ENCODE measurements at regions not wholly inside any gene's neighbourhood (a gene's known extent, or its start where the extent isn't known, plus 50 kb on each side); places are given as distances from the start of the nearest gene placed in this dataset.
"Not testable (repeated sequence)": the region's sequence is repeated elsewhere in the genome, so short reads cannot be mapped to it uniquely, and the experiment has no call there.

DNA sequence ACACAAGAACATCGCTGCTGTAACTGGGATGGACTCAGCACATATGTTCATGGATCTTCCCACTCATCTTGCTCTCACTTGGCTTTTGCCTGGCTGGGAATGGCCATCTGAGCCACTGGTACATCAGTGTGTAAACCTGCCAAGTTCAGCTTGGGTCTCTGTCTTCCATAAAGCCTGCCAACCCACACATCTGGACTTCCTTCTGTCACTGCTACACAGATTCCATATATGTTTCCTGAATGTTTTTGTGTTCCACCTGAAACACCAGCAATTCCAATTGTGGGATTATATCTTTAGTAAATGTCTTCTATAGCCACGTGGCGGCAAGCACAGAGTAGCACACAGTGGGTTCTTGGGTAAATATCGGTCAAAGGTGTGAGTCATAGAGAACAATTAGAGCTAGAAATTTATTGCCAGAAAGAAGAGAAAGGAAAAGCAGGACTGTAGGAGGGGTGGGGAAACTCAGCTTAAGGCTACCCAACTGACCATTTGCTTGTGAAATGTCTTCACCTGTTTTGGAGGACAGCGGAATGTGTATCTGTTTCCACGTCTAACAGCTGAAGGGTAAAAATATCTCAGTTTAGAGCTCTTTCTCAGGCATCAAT is 125.9 kb downstream of the MFAP3L start:
- H3K9me3 ChIP-seq: no peaks in the 10 kb centered on the region
- H3K36me3 ChIP-seq: no peaks in the 10 kb centered on the region
- no peak overlapping the region for H3K27ac ChIP-seq
- intact Hi-C loops (cut with DNase I; ENCODE audit: low total_unique reads): no loop called here
- TF ChIP-seq POLR2AphosphoS5 (IDR thresholded peaks at IDR 0.05) (no peak), POLR2A (IDR thresholded peaks at IDR 0.05) (no peak)
- TF ChIP-seq, protein P1, sequence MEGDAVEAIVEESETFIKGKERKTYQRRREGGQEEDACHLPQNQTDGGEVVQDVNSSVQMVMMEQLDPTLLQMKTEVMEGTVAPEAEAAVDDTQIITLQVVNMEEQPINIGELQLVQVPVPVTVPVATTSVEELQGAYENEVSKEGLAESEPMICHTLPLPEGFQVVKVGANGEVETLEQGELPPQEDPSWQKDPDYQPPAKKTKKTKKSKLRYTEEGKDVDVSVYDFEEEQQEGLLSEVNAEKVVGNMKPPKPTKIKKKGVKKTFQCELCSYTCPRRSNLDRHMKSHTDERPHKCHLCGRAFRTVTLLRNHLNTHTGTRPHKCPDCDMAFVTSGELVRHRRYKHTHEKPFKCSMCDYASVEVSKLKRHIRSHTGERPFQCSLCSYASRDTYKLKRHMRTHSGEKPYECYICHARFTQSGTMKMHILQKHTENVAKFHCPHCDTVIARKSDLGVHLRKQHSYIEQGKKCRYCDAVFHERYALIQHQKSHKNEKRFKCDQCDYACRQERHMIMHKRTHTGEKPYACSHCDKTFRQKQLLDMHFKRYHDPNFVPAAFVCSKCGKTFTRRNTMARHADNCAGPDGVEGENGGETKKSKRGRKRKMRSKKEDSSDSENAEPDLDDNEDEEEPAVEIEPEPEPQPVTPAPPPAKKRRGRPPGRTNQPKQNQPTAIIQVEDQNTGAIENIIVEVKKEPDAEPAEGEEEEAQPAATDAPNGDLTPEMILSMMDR (IDR thresholded peaks at IDR 0.05 in 8 of 11, conservative IDR thresholded peaks at IDR 0.05 in 3 of 11): no peak
- no peak for DNase-seq
- H3K4me3 ChIP-seq: no peak overlapping the region
- 70 to 94% (median 92%) methylated on average over 5 to 6 of the region's 6 CpGs for WGBS, 5 donors
- peaks cover 0 to 4% (median 0%) of the 10 kb centered on the region in 7 donors for H3K27me3 ChIP-seq (replicated peaks in 1 of 7)
- H3K4me1 ChIP-seq: no peaks in the 10 kb centered on the region

DNA sequence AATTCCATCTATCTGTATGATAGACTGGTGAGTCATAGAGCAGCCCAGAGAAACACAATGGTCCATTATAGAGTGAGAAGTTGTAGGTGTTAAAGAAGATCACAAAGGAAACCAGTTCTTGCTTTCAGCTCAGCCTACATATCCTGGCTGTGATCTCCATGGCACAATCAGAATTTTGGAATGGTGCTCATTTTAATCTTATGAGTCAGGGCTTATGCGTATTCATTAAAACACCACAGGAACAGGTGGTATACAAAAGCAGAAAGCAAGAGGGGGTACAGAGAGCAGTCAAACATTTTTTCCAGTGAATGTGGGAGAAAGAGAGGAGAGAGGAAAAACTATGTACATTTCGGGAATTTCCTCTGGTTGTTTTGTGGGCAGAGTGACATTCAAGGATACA is 126.9 kb downstream of the MFAP3L start:
- Histone ChIP-seq H3K9me3 (no peaks in the 10 kb centered on the region), H3K27me3 (replicated peaks in 1 of 7) (peaks cover 0 to 4% (median 0%) of the 10 kb centered on the region in 7 donors), H3K4me1 (no peaks in the 10 kb centered on the region), H3K4me3 (no peak overlapping the region), H3K27ac (no peak overlapping the region), H3K36me3 (no peaks in the 10 kb centered on the region)
- TF ChIP-seq POLR2AphosphoS5 (IDR thresholded peaks at IDR 0.05) (no peak), POLR2A (IDR thresholded peaks at IDR 0.05) (no peak)
- TF ChIP-seq, protein P1 (IDR thresholded peaks at IDR 0.05 in 8 of 11, conservative IDR thresholded peaks at IDR 0.05 in 3 of 11): no peak
- 84 to 98% (median 89%) methylated on average over 2 of the region's 2 CpGs for WGBS, 5 donors
- intact Hi-C loops (cut with DNase I; ENCODE audit: low total_unique reads): no loop called here
- no peak for DNase-seq

DNA sequence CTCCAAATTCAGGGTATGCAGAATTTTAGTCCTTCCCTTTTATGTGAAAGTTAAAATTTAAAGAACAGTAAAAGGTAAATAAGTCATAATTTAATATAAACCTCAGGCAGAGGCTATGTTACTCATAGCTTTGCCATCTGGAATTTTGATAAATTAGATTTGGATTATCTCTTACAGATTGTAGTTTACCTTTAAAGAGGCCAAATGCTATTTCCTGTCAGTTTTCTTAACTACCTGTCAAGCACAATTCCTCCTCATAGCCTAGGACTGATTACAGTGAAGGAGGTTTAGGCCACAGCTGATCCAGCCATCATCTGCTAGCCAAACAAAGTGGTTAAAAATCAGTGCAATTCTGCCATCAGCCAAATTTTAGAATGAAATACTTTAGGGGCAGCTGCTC is 128.1 kb downstream of the MFAP3L start:
- H3K27ac ChIP-seq: no peak overlapping the region
- no peak for DNase-seq
- TF ChIP-seq, protein P1 (IDR thresholded peaks at IDR 0.05 in 8 of 11, conservative IDR thresholded peaks at IDR 0.05 in 3 of 11): no peak
- no peak for TF ChIP-seq POLR2A (IDR thresholded peaks at IDR 0.05)
- TF ChIP-seq POLR2AphosphoS5 (IDR thresholded peaks at IDR 0.05): no peak
- H3K36me3 ChIP-seq: no peaks in the 10 kb centered on the region
- intact Hi-C loops (cut with DNase I; ENCODE audit: low total_unique reads): no loop called here
- H3K4me1 ChIP-seq: no peaks in the 10 kb centered on the region
- H3K4me3 ChIP-seq: no peak overlapping the region
- H3K9me3 ChIP-seq: no peaks in the 10 kb centered on the region
- peaks cover 0 to 4% (median 0%) of the 10 kb centered on the region in 7 donors for H3K27me3 ChIP-seq (replicated peaks in 1 of 7)

DNA sequence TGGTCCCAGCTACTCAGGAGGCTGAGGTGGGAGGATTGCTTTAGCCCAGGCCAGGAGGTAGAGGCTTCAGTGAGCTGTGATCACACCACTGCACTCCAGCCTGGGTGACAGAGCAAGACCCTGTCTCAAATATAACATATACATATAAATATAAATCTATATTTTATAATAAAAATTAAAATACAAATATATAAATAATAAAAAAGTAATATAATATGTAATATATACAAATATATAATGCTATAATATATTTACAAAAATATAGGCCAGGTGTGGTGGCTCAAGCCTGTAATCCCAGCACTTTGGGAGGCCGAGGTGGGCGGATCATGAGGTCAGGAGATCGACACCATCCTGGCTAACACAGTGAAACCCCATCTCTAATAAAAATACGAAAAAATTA is 131.4 kb downstream of the MFAP3L start:
- DNase-seq; H3K9me3 ChIP-seq; H3K4me1 ChIP-seq; H3K27me3 ChIP-seq (replicated peaks in 1 of 7); H3K4me3 ChIP-seq; H3K27ac ChIP-seq; intact Hi-C loops (cut with DNase I; ENCODE audit: low total_unique reads); H3K36me3 ChIP-seq: not testable (repeated sequence)
- WGBS, 5 donors: 91 to 98% (median 95%) methylated on average over 4 of the region's 4 CpGs

DNA sequence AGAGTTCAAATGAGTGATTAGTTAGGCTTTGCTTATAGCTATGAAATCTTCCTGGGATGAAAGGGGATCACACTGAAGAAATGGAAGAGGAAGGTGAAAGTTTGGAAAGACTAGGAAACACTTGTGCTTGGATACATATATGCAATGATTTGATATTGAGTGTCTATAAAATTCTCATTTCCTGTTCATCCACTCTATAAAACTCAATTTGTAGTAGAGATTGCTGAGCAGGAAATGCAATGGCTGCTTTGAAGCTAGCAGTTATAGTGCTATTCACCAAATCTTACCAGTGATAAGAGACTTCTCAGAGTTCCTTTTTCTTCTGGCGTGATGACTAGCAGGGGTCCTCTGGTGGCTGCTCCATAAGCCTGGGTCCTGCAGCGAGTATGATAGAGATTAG is 128.1 kb upstream of the HPF1 start:
- Histone ChIP-seq H3K4me3 (no peak overlapping the region), H3K4me1 (no peaks in the 10 kb centered on the region), H3K27me3 (replicated peaks in 1 of 7) (no peaks in the 10 kb centered on the region), H3K27ac (no peak overlapping the region), H3K9me3 (peaks cover 0 to 21% (median 12%) of the 10 kb centered on the region in 8 donors), H3K36me3 (no peaks in the 10 kb centered on the region)
- DNase-seq: no peak
- intact Hi-C loops (cut with DNase I; ENCODE audit: low total_unique reads): no loop called here
- TF ChIP-seq POLR2AphosphoS5 (IDR thresholded peaks at IDR 0.05): no peak
- TF ChIP-seq POLR2A (IDR thresholded peaks at IDR 0.05): no peak
- TF ChIP-seq, protein P1 (IDR thresholded peaks at IDR 0.05 in 8 of 11, conservative IDR thresholded peaks at IDR 0.05 in 3 of 11): no peak
- WGBS, 5 donors: 72 to 93% (median 86%) methylated on average over 2 of the region's 2 CpGs

Measured in spleen (tissue), 11 donors.